RWPE2 (cell line): ENCODE measurements at regions not wholly inside any gene's neighbourhood (a gene's known extent, or its start where the extent isn't known, plus 50 kb on each side); places are given as distances from the start of the nearest gene placed in this dataset.
"Not testable (repeated sequence)": the region's sequence is repeated elsewhere in the genome, so short reads cannot be mapped to it uniquely, and the experiment has no call there.

Experiments used
- ATAC-seq: fragments of 200-7000 bp; cut with Tn5 transposase; 3 replicates; pipeline ENCODE4 v1.9.1; 2021; ENCODE audit warnings: low read depth
- DNase-seq: peaks from one replicate; pipeline ENCODE4 v3.0.0-alpha.2; 2020; ENCODE audit warnings: low spot score
- H3K27ac ChIP-seq: fragments of 450-650 bp; 2 replicates; pipeline ENCODE4 v1.5.1; 2017; ENCODE audit warnings: mild to moderate bottlenecking; ENCODE audit not compliant: poor library complexity, severe bottlenecking
- H3K27me3 ChIP-seq: fragments of 250-450 bp; sonication (Bioruptor Pico); 2 replicates; pipeline ENCODE4 v1.5.1; 2021; ENCODE audit warnings: mild to moderate bottlenecking, moderate library complexity; ENCODE audit not compliant: insufficient read depth, poor library complexity, severe bottlenecking
- H3K36me3 ChIP-seq: fragments of 250-450 bp; sonication (Bioruptor Pico); 2 replicates; pipeline ENCODE4 v1.5.1; 2020; ENCODE audit warnings: low read depth, mild to moderate bottlenecking, moderate library complexity
- H3K4me1 ChIP-seq: fragments of 250-450 bp; sonication (Bioruptor Pico); 2 replicates; pipeline ENCODE4 v1.5.1; 2021; ENCODE audit warnings: mild to moderate bottlenecking, moderate library complexity; ENCODE audit not compliant: insufficient read depth, poor library complexity, severe bottlenecking
- H3K4me3 ChIP-seq: fragments of 250-450 bp; sonication (Bioruptor Pico); 2 replicates; pipeline ENCODE4 v1.5.1; 2021; ENCODE audit warnings: mild to moderate bottlenecking, moderate library complexity; ENCODE audit not compliant: severe bottlenecking
- H3K9me3 ChIP-seq: fragments of 250-450 bp; sonication (Bioruptor Pico); 2 replicates; pipeline ENCODE4 v1.5.1; 2021; ENCODE audit warnings: mild to moderate bottlenecking, moderate library complexity; ENCODE audit not compliant: severe bottlenecking
- CTCF ChIP-seq: fragments of 450-650 bp; IDR thresholded peaks from one replicate; pipeline ENCODE4 v1.5.1; 2017; ENCODE audit warnings: mild to moderate bottlenecking, moderate library complexity; ENCODE audit not compliant: poor library complexity, severe bottlenecking

- TF ChIP-seq CTCF = no peak
- Histone ChIP-seq H3K36me3 (no peaks in the 10 kb centered on the region), H3K9me3 (no peaks in the 10 kb centered on the region), H3K4me1 (peaks cover 27% of the 10 kb centered on the region), H3K27ac (no peak overlapping the region), H3K27me3 (no peaks in the 10 kb centered on the region), H3K4me3 (no peak overlapping the region)
- no peak for ATAC-seq
- no peak for DNase-seq
These were observed 640.4 kb upstream of the CHAC2 start for GRCh38 chr2:53127061-53127650.

GRCh38 chr2:53114991-53115390, 652.6 kb upstream of the CHAC2 start:
- Histone ChIP-seq H3K27ac (no peak overlapping the region), H3K4me3 (no peak overlapping the region), H3K36me3 (no peaks in the 10 kb centered on the region), H3K9me3 (no peaks in the 10 kb centered on the region), H3K4me1 (no peaks in the 10 kb centered on the region), H3K27me3 (no peaks in the 10 kb centered on the region)
- ATAC-seq (no peak), DNase-seq (no peak)
- no peak for TF ChIP-seq CTCF

DNA sequence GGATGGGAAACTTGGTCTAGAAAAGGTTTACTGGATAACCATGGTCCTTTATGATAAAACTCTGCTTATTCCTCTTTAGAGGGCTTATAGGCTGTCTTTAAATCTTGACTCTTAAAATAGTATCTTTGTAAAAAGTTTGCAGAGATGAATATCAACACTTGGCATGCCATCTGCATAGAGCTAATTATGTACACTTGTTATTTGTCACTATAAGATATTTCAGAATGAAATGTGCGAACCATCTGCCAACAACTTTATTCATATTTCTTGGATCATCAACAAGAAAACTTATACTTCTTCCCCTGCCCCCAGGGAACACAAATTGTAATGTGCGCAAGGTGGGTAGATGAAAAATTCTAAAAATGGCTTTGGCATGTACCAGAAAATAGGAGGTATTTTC, 653.0 kb upstream of the CHAC2 start:
- H3K9me3 ChIP-seq = no peaks in the 10 kb centered on the region
- no peaks in the 10 kb centered on the region for H3K36me3 ChIP-seq
- no peak overlapping the region for H3K4me3 ChIP-seq
- H3K27ac ChIP-seq = no peak overlapping the region
- no peaks in the 10 kb centered on the region for H3K4me1 ChIP-seq
- ATAC-seq (no peak), DNase-seq (no peak)
- H3K27me3 ChIP-seq = no peaks in the 10 kb centered on the region
- no peak for TF ChIP-seq CTCF

- not testable (repeated sequence) for H3K36me3 ChIP-seq, H3K4me3 ChIP-seq, ATAC-seq, H3K27me3 ChIP-seq, H3K9me3 ChIP-seq, H3K4me1 ChIP-seq, H3K27ac ChIP-seq, DNase-seq
These were observed 655.2 kb upstream of the CHAC2 start for GRCh38 chr2:53112408-53112807.

GRCh38 chr2:53111406-53111805, 656.2 kb upstream of the CHAC2 start:
- Histone ChIP-seq H3K4me1 (no peaks in the 10 kb centered on the region), H3K27me3 (no peaks in the 10 kb centered on the region), H3K36me3 (no peaks in the 10 kb centered on the region), H3K4me3 (no peak overlapping the region), H3K9me3 (no peaks in the 10 kb centered on the region), H3K27ac (no peak overlapping the region)
- DNase-seq = no peak
- ATAC-seq = no peak
- no peak for TF ChIP-seq CTCF
